Glomerular visceral epithelial cell (primary cell): ENCODE measurements at regions not wholly inside any gene's neighbourhood (a gene's known extent, or its start where the extent isn't known, plus 50 kb on each side); places are given as distances from the start of the nearest gene placed in this dataset.

Experiments used
- DNase-seq: peaks from one replicate; pipeline ENCODE4 v3.0.0-alpha.2; 2016; ENCODE audit errors: extremely low spot score

DNA sequence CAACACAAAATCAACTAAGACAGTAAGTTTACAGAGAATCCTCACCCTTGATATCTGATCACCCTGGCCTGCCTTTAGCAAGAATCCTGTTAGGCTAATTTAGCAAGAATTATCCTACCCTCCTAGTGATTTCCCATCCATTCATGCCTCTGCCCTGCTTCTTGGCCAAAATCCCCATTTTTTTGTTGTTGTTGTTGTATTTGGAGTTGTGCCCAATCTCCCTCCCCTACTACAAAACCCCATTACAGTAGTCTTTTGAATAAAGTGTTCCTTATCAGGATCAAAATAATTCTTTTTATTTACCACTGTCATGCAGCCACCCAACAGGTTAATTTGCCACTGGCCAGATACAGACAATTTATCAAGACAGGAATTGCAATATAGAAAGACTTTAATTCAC lies 58.5 kb upstream of the CLINT1 start:
- no peak for DNase-seq

DNA sequence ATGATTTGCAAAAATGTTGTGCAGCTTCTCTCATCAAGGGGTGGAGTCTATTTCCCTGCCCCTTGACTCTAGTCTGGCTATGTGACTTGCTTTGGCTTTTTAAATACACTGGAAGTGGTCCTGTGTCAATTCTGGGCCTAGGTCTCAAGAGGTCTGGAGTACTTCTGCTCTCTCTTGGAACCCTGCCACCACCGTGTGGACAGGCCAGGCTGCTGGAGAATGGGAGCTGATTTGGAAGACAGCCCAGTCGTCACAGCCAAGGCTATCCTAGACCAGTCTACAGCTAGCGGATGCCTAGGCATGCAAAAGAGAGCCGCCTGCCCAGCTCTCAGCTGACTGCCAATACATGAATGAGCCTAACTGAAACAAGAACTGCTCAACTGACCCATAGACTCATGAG lies 56.7 kb upstream of the CLINT1 start:
- DNase-seq = peak; percentile 25

DNA sequence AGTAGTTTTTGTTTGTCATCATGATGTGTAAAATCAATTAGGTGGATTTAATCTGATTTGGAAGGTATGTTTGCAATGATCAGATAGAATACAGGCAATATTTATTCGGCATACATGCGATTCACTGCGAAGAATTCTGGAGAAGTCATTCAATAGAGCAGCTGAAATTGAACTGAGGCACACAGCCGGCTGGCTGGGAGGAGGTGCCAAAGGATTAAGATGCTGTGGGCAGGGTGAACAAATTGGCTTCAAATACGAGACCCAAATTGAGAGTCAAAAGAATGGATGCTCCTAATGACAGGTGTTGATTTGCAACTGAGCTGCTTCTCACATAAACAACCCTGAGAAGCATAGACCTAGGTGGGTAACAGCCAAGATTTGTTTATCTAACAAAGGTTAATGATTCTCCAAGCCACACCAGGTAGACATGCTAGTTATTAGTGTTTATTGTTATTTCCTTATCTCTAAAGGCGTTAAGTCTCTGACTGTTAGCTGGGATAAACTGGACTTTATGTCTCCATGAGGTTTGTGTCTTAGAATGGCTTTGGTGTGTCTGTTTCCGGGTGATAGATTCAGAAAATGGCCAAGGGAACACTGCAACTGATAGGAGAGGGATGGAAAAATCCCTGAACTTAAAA lies 55.3 kb upstream of the CLINT1 start:
- DNase-seq = no peak

DNA sequence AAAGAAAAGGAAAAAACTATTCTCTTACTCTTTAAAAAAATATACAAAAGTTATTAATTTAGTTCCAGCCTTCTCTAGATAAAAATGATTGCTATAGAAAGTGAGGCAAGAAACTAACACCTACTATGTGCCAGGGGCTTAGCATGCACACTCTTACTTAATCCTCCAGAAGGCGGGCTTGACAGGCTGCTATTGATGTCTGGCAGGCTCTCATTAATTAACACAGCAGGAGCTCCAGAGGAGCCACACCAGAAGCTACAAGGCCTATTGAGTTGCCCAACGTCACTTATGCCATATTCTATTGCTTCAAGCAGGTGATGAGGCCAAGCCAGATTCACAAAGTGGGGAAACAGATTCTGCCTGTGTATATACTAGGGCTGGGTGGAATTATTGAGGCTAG lies 54.6 kb upstream of the CLINT1 start:
- no peak for DNase-seq

DNA sequence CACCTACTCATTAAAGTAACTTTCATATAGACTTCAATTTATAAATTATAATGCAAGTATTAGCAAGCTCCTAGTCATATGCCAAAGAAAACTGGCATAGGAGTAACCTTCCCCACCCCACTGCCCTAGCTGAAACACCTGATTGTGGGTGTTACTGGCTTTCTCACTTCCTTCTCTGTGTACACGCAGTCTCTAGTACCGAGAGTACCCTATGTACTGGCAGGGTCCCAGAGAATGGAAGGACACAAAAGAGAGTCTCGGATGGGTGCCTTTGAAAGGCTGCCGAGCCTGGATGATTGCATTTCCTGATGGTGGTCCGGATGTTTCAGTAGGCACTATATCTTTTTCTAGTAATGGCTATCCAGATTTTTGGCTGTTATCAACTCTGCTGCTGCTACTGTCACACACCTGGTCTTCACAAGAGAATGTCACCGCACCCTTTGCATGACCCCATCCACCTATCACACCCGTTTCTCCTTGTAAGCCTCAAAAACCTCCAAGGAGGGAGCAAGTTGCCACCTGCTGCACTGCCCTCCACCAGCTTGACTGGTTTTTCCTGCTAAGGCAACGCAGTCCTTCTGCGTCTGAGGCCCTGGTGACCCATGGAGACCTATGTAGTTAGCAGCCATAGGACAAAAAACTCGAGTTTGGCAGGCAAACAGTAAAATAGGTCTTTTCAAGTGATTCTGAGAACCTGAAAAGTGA lies 53.8 kb upstream of the CLINT1 start:
- no peak for DNase-seq

DNA sequence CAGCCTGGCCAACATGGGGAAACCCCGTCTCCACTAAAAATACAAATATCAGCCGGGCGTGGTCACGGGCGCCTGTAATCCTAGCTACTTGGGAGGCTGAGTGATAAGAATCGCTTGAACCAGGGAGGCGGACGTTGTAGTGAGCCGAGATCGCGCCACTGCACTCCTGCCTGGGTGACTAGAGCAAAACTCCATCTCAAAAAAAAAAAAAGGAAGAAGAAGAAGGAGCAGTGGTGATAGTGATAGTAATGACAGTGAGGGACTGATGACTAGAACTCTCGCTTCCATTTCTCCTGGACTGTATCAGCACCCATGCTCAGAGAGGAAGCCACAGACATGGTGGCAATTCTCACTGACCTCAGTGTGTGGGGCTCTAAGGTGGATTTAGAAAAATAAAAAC lies 52.6 kb upstream of the CLINT1 start:
- no peak for DNase-seq
